Fibroblast of peridontal ligament (primary cell): ENCODE measurements at regions not wholly inside any gene's neighbourhood (a gene's known extent, or its start where the extent isn't known, plus 50 kb on each side); places are given as distances from the start of the nearest gene placed in this dataset.
"Not testable (repeated sequence)": the region's sequence is repeated elsewhere in the genome, so short reads cannot be mapped to it uniquely, and the experiment has no call there.

Experiments used
- DNase-seq: peaks from one replicate; pipeline ENCODE4 v3.0.0-alpha.2; 2010; ENCODE audit errors: extremely low read depth

DNA sequence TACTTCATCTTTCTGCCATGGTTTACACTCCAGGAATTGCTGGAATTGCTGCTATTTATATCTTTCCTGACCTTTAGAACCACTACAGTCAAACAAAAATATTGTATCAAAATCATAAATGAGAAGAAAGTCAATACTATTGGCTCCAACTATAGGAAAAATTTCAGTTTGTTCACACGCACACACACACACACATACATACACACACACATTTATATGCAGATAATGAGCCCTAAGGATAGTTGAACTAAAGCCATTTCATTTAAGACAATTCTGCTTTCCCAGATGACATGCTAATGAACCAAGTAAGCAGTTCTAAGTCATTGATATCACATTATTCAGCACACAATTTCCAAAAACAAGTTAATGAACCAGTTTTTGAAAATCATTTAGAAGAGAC lies 627.3 kb downstream of the PLOD2 start:
- no peak for DNase-seq

DNA sequence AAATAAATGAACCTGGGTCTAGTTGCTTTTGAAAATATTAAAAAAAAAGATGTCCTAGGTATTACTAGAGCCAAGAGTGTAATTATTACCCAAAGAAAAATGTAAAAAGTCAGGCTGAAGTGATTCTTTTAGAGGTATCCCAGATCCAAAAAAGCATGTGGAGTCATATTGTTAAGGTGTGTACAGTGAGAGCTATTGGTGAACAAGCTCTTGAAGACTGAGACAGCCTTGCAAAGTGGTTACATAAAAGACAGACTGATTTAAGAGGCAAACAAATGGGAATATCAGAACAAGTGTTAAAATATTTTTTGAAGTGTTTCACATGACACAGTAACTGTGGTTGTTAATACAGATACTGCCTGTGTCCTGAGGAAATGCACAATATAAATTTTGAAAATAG lies 624.5 kb downstream of the PLOD2 start:
- DNase-seq, result no peak

DNA sequence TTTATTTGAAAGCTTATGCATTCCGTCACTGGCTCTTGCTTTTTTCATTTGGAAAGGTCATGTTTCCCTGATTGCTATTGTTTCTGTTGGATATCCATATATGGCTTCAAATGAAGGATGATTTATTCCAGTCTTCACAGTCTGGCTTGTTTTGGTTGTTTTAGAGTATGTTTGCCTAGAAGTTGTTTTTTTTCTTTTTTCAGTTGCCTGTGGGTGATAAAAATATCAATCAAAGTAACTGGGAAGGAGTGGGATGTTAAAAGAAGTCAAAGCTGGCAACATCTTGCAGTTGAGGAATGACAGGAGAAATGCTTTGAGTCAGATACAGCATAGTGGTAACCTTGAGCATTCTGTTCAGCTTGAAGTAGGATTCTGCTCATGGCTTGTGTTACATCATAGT lies 610.5 kb downstream of the PLOD2 start:
- DNase-seq, result no peak

- peak; percentile 1 for DNase-seq
Measured at GRCh38 chr3:145557405-145557804, 603.6 kb downstream of the PLOD2 start.

GRCh38 chr3:145578471-145578870 lies 582.5 kb downstream of the PLOD2 start:
- no peak for DNase-seq

DNA sequence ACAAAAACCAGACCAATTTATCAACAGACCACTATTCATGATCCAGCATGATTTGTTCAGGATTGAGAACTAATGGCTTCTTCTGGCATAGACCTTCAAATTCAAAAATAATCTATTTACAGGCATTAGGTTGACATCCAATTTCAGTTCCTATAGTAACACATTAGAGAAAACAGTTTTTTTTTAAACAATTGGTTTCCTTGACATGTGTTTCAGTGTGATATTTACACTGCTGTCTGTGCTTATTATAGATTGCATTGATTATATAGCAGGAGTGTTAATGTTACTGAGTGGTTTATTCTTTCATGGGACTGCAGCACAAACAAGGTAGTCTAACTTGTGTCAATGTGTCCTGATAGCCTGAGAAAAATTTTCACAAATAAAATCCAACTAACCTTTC lies 579.3 kb downstream of the PLOD2 start:
- no peak for DNase-seq

DNA sequence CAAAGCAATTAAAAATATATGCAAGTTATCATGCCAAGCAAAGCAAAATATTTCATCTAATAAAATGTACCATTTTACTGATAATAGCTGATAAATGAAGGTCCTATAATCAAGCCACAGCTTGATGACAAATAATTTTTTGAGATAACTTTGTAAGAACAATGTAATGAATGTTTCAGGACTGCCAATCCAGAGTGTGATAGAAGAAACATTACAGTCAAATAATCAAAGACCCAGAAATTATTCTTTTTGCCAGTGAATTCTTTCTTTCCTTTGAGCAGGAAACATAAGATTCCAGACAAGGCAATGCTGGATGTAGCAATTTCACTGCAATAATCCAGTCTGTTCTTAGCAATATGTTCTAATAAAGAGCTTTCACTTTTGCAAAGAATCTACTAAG lies 556.1 kb downstream of the PLOD2 start:
- no peak for DNase-seq

DNA sequence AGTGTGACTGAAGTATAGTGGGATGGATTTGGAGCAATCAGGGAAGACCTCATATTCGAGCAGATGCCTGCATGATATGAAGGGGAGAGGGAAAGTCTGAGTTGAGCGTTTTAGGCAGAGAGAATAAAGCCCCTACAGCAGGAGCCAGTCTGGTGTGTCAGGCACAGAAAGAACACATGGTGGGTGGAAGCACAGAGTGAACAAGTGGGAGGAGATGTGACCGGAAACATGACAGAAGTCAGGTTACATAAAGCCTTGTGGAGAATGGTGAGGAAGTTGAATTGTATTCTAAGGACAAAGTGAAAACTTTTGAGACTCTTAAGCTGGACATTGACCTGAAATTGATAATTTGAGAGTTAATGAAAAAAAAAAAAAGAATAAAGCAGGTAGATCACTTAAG lies 541.0 kb downstream of the PLOD2 start:
- no peak for DNase-seq

DNA sequence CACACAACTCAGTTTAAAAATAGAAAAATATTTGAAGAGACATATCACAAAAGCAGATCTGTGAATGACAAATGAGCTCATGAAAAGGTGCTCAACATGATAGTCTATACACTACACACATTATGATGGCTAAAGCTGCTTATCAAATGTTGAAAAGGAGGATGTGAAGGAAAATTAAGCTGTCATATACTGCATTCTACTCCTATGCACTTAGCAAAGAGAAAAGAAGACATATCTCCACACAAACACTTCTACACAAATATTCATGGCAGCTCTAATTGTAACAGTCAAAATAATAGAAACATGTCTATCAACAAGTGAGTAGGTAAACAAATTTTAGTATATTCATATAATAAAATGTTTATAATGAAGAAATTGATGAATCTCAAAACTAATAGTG lies 540.5 kb downstream of the PLOD2 start:
- no peak for DNase-seq

GRCh38 chr3:145623349-145623748 lies 537.6 kb downstream of the PLOD2 start:
- DNase-seq, result no peak

- DNase-seq, result no peak
Measured at GRCh38 chr3:145628211-145628610, 532.8 kb downstream of the PLOD2 start.

GRCh38 chr3:145637105-145637504 lies 523.9 kb downstream of the PLOD2 start:
- no peak for DNase-seq

DNA sequence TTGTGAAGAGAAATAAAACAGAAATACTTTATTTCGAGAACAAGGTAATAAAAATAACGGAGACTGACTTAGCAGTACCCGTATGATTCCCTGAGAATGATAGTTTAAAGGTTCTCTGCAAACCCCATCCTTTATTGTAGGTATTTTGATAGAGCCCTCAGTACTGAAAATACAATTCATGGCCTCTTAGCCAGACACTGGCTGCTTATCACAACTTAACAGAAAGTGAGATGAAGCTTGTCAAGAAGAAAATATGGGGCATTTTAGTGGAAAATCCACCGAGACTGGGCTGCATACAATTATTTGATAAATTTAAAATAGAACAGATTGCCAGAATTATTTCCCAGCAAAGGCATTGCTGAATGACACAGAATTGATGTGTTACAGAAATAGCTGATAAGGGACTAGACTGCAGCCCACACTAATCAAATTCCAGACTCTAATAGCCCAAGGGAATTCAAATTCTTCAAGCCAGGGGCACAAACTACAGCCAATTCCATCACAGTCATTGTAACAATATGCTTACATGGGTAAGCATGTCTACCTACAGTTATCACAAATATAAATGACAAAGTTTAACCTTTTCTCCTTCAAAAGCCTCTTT lies 521.9 kb downstream of the PLOD2 start:
- DNase-seq, result no peak

GRCh38 chr3:145639875-145640274 lies 521.1 kb downstream of the PLOD2 start:
- DNase-seq, result no peak

- DNase-seq, result no peak
Measured at GRCh38 chr3:145648396-145648795, 512.6 kb downstream of the PLOD2 start.

GRCh38 chr3:145649368-145649887 lies 511.6 kb downstream of the PLOD2 start:
- no peak for DNase-seq

DNA sequence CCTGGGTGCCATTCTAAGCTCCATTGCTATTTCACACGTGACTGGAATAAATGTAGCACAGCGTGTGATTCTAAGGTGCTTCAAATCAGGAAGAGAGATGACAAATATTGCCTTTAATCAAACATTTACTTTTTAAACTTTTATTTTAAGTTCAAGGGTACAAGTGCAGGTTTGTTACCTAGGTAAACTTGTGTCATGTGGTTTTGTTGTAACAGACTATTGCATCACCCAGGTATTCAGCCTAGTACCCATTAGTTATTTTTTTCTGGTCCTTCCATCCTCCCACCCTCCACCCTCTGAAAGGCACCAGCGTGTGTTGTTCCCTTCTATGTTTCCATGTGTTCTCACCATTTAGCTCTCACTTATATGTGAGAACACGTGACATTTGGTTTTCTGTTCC lies 510.8 kb downstream of the PLOD2 start:
- DNase-seq, result no peak

DNA sequence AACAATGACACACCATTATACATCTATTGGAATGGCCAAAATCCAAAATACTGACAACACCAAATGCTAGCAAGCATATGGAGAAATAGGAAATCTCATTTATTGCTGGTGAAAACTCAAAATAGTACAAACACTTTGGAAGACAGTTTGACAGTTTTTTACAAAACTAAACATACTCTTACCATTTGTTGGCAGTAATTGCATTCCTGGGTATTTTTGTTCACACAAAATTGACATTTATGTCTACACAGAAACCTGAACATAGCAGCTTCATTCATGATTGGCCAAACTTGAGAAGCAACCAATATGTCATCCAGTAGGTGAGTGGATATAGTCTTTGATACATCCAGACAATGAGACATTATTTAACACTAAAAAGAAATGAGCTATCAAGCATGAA lies 489.9 kb downstream of the PLOD2 start:
- DNase-seq, result no peak

DNA sequence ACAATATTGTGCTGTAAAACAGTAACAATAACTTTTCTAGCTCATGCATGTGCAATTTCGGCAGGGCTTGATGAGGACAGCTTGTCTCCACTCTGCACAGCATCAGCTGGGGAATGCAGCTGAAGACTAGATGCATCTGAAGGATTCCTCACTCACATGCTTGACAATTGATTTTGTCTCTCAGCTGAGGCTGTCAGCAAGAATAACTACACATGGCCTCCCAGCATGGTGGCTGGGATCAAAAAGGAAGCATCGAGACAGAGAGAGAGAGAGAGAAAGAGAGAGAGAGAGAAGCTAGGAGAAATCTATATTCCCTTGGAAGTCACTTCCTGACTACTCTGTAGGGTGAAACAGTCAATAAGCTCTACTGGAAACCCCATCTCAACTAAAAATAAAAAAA lies 487.1 kb downstream of the PLOD2 start:
- DNase-seq, result no peak

DNA sequence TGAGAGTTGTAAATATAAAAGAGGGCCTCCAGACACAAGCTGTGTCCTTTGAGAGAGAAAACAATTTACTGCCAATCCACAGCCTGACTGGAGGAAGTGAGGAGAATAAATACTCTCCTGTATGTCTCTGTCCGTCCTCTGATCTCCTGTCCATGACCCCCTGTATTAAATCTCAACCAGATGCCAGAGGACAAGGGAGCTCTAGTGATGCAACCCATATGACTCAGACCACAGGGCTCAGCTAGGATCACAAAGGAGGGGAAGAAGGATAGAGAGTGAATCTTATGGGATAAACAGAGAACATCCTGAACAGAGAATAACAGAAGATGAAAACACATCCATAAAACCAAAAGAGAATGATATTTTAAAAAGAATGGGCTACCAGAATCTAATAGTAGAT lies 482.6 kb downstream of the PLOD2 start:
- peak; percentile 1 for DNase-seq

DNA sequence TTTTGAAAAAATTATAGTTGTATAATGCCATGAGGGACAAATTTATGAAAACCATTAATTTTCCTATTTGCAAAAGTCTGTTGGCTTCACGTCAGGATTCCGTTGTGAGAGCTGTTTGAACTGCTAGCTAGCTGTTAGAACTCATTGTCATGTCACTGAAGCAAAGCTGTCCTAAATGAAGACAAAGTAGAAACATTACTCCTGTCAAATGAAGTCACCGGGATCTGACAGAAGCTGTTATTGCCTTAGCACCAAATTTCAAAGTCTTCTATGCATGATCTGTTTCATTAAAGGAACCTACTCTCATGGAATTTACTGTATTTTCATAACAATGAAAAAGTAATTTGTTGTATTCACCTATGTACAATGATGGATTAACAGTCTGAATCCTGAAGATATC lies 479.8 kb downstream of the PLOD2 start:
- DNase-seq, result no peak

DNA sequence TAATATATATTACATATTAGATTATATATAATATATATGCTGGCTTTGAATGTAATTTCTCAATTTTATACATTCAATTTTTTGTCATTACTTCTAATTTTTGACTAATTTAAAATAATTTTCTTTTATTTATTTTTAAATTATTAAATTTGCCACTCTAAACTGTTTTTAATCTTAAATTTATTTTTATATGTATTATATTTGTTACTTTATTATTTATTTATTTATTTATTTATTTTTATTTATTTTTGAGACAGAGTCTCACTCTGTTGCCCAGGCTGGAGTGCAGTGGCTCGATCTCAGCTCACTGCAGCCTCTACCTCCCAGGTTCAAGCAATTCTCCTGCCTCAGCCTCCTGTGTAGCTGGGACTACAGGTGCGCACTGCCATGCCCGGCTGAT lies 473.0 kb downstream of the PLOD2 start:
- not testable (repeated sequence) for DNase-seq

DNA sequence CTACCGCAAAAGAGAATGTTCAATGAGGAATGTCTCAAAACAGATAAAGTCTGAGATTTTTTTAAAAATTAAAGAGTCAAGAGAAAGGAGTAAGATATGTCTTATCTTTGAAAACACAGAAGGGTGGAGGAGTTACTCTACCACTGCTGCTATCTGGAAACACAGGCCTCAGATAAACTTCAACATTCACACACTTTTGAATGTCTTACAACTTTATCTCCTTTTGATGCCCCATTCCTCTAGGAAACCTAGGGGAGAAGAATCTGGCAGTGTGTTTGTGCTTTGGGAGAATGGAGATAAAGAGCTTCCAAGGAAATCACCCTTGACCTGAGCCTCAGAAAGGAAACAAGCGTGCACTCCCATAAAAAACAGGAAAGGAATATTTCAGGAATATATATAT lies 468.2 kb downstream of the PLOD2 start:
- DNase-seq, result no peak

- DNase-seq, result no peak
Measured at GRCh38 chr3:145696011-145696410, 465.0 kb downstream of the PLOD2 start.
